Stimulated activated CD4-positive, alpha-beta T cell treated with anti-CD3 and anti-CD28 coated beads, Interleukin-2, amount 100 ng/mL, for 48 hours (primary cell): ENCODE measurements at regions not wholly inside any gene's neighbourhood (a gene's known extent, or its start where the extent isn't known, plus 50 kb on each side); places are given as distances from the start of the nearest gene placed in this dataset.

Experiments
- DNase-seq, 2 donors: peaks; one replicate each; pipeline ENCODE4 v3.0.0-alpha.2; 2020

DNA sequence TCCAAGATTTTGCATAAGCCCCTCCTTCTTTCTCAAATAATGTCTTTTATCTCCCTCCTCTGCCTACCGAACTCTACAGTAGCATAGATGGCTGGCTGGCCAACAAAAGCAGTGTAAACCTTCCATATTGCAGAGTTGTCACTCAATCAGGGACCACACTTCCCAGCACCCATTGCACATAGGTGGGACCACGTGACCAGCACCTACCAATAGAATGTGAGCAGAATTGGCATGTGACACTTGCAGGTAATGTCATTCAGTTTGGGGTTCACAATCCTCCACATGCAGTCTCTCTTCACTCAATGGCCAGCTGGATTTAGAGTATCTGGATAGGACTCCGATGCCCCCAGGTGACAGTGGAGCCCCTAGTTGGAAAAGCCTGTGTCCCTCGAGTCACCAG lies 190.3 kb upstream of the CRY1 start:
- DNase-seq: no peak

DNA sequence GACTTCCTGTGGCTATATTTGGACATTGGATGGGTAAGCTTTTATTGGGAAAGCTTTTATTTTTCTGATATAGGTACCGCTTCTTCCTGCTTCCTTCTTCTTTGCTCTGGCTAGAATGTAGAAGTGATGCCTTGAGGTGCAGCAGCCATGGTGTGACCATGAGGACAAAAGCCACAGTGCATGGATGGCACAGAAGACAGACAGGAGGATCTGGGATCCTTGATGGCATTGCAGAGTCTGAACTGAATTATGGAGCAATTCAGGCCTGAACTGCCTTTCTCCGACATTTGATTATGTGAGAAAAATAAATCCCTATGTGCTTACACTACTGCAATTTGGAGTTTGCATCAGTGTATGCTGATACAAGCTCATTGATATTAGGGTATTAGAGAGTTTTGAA lies 191.3 kb upstream of the CRY1 start:
- DNase-seq: no peak

DNA sequence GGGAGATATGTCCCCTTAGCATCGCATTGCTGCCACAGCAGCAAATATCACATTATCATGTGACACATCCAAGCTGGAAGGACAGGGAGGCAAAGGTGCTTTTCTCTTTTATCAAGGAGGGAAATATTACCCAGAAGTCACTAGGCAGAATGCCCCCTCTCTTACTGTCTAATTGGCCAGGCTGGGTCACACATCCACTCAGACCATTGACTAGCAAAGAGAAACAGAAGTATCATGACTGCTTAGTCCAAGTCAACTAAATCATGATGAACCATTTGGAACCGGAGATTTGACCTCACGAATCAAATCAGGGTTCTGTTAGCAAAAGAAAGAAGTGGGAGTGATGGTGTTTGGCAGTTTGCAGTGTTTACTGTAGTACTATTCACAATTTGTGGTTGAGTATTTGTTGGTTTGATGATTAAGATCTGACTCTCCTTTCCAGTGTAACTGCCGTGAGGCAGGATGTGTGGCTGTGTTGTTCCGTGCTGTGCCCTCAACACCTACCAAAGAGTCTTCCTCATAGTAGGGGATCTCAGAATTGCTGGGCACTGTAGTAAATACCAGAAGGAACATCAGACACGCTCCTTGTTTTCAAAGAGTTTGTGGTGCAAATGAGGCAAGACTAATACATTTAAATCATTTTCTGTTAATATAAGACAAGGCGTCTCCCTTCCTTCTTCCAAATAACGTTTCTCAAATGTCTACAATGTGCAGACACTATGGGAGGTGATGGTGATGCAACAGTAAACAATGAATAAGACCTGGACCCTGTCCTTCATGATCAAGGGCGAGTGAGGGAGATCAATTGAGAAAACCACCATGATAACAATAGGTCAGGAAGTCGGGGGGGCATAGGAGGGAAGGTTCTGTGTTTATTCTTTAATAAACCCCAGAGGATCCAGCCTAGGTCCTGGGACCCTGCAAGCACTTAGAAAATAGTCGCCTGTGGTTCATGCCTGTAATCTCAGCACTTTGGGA lies 194.4 kb upstream of the CRY1 start:
- peak in 1 of 2 donors; percentile 2 for DNase-seq

DNA sequence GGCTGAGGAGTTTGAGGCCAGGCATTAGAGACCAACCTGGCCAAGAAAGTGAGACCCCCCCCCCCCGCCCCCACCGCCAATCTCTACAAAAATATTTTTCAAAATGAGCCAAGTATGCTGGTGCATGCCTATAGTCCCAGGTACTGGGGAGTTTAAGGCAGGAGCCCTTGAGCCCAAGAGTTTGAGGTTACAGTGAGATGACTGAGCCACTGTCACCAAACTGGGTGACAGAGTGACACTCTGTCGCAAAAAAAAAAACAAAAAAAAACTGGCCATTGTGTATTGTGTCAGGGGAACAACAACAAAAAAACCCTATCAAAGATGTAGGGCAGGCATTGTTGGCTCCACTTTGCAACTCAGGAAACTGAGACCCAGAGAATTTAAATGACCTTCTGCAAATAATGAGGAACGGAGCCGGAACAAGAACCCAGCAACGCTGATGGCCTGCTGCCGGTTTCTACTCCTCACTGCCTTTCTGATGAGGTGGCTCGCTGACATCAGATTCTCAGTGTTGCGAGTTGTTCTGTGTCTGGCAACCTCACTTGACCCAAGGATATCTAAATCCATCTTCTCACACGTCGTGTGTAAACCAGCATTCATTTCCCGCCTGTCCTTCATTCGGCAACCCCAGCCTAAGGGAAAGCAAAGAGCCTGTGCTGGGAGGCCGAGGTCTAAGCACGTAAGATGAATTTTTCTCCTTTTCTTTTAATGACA lies 195.2 kb upstream of the CRY1 start:
- no peak for DNase-seq

DNA sequence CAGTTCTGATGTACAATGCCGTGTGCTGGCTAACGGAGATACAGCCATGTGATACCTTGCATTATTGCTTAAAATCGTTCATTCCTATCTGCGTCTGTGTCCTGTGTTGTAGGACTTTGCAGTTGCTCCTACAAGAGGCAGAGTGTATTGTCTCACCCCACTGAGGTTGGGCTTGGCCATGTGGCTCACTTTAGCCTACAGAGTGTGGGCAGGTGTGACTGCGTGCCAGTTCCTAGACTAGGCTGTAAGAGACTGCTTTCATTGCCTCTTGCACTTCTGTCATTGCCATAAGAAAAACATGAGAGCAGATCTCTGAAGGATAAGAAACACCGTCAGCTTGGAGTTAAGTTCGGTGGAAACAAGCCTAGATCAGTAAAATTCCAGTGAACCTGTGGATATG lies 197.7 kb upstream of the CRY1 start:
- no peak for DNase-seq

DNA sequence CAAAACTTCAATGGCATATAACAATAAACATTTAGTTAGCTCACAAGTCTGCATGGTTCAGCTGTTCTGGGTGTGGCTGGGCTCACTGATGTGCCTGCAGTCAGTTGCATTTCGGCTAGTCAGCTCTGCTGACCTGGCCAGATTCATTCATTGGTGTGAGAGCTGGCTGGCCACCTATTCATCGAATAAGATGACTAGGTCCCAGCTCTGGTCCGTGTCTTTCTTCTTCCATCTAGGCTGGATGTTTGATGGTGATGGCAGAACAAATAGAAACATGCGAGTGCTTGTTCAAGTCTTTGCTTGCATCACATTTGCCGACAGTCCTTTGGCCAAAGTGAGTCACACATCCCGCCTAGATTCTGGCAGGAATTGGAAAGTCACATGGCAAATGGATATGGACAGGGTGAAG lies 203.3 kb upstream of the CRY1 start:
- no peak for DNase-seq

DNA sequence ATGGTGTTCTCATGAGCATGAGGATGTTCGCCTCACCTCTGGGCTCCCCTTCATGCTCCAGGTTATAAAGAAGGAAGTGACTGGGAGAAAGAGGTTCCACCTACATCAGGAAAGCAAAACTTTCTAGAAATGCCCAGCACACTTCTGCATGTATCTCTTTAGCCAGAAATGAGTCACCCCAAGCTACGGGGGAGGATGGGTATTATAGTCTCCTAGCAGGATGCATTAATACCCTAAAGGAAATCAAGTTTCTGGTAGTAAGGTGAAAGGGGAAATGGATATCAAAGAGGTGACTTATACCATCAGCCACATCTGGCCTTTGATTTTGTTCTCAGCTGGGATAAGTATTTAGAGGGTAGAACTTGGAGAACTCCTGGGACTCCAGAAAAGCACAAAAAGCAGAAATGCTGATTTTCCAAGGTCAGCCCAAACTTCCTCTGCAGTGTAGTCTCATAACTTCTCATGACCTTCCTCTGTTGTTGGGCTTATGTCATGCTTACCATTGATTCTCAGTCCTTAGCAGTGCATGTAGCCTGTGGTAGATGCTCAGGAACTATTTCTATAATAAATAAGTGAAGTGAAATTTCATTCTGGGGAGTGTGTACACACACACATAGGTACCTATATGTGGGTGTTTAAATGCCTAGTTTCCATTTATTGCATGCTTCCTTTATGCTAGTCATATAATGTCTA lies 209.4 kb upstream of the CRY1 start:
- no peak for DNase-seq

DNA sequence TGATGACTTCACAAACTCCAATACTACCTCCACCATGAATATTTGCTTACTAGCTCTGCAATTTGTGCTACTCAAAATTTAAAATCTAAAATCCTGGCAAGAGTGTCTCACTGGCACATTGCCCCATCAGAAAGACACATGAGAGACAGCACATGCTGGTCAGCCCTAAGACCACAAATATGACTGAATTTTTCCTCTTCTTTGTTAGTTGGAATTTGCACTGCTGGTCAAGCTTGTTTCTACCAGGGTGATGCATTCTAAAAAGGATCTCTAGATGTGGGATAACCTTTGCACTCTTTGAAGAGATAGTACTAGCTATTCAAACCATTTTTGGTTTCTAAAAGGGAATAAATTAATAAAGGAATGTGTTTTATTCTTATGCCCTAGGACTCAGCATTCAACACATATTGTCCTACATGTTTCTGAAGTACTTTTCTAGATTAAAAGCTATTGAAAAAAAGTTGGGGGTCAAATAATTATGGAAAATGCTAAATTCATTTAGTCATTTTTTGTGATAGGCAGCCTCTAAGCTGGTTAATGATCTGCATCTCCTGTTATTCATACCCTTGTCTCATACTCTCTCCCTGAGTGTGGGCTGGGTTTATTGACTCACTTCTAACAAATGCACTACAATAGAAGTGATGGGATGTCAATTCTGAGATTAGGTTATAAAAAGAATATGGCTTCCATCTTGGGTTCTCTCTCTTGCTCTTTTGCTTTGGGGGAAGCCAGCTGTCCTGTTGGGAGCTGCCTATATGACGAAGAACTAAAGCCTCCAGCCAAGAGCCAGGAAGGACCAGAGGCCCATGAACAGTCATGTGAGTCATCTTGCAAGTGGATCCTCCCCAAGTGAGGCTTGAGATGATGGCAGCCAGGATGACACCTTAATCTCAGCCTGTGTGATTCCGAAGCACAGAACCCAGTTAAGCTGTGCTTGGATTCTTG lies 211.5 kb upstream of the CRY1 start:
- DNase-seq: no peak

DNA sequence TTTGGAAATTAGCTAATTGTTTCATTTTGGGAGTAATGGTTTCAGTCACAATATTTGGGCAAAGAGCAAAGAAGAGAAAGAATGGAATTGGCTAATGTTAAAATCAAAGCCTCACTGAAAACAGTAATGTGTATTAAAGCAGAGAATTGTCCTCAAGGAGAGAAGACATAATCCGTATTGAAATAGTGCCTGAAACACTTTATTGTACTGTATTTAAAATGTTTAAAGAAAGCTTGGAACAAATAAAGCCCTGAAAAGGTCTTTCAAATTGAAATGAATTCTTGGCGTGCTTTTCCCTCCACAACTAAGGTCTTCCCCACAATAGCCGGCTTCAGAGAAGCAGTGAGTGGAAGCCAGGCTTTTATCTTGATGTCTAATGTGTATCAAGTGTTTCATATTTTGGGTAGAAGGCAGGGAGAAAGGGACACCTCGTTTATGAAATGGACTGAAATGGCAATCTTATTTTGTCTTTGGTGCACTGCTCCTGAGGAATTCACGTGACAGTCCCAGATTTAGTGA lies 212.9 kb upstream of the CRY1 start:
- DNase-seq: no peak

DNA sequence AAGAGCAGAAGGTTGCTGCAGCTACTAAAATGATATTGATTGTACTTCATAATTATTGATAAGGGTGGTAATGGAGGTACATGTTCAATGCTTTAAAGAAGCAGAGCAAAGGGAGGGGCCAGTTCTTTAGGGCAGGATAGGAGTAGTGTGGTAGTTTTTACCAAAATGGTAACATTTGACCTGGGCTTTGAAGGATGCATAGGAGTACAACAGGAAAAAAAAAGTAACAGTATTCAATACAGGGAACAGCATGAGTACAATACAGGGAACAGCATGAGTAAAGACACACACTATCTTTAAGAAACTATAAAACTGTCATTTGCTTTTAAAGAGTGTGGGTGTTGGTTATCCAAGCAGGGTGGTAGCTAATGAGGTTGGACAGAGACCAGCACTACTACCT lies 215.0 kb upstream of the CRY1 start:
- no peak for DNase-seq

DNA sequence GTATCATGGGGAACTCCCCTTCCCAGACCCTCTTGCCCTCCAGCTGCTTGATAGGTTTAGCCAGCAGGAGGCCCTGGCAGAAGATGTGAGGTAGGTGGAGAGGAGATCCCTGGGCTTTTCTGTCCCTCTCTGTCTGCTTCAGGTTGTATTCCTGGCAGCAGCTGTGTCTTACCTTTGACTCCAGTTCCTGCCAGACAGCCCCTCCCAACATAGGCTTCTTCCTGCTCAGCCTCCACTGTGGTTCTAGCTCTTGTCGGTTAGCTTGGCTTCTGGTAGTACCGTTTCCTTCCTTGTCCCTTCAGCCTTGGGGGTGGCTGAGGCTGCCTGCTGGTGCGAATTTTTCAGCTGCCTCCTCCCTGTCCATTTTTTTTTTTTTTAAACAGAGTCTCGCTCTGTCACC lies 215.7 kb upstream of the CRY1 start:
- DNase-seq: no peak

DNA sequence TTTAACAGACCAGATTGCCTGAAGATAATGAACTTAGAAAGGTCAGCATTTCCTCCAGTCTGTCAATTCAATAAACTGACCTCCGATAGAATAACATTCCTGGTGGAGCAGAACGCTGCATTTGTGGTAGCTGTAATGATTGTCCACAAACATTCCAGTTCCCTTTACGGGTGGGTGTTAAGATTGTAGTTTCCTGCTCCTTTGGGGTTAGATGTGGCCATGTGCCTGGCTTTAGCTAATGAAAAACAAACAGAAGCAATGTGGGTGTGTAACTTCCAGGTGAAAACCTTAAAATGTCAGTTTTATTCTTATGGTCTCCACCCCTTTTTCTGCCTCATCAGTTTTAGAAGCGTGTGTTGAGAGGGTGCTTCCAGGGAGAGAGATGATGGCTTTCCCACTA lies 217.3 kb upstream of the CRY1 start:
- no peak for DNase-seq

DNA sequence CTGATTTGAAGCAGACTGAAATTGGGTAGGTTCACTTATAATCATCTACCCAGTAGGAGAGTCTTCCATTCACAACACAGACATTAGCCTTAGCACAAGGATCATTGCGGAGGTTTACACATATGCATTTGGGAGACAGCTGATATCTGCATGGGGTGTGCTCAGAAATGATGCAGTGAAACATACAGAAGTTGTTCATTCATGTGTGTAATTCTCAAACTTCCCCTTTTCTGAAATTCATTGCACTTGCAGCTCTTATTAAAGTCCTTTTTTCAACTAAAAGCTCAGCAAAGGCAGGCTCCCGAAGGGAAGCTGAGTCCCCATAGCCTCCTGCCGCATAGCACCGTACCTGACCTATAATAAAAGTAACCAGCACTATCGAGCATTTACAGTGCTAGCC lies 218.3 kb upstream of the CRY1 start:
- no peak for DNase-seq

DNA sequence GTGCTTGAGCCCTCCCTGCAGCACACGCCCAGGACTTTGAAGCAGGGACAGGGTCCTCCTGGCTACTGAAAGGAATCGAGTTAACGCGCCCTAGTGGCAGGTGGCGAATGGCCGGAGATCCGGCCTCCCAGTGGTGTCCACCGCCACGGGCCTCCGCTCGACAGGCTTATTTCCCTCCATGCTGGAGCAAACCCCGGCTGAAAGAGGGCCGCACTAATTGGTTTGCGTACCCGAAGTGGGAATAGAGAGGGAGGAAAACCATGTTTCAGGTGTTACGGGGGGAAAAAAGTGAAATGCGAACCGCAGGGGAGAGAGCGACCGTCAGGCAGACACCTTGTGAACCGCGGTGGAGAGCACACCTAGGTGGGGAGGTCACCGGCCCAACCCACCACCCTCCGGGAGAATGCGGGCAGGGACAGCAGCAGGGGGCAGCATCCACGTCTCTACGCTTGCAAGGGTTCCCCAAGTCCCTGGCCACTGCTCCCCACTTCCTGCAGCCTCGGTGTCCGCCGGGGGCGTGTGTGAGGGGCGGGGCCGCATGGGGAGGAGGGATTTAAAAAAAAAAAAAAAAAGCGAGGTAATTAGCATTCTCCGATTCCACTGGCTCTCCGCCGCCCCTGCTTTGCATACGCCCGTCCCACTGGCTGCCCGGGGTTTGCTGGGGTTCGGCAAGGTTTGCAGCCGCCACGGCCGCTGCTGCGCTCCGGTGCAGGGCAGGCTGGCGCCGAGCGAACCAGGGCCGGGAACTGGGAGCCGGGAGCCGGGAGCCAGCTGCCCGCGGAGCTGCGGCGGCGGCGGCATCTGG lies 224.6 kb upstream of the CRY1 start:
- DNase-seq: peak; percentile 73 to 75

DNA sequence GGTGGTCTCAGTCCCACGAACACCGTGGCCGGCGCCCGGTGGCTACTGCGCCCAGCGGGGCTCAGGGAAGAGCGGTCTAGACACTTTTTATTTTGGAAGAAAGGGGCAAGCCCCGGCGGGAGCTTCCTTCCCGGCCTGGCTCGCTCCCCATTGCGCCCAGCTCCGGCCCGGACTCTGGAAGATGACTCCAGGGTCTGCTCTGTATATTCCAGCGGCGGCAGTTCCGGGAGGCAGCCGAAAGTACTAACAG lies 225.1 kb upstream of the CRY1 start:
- DNase-seq: no peak

DNA sequence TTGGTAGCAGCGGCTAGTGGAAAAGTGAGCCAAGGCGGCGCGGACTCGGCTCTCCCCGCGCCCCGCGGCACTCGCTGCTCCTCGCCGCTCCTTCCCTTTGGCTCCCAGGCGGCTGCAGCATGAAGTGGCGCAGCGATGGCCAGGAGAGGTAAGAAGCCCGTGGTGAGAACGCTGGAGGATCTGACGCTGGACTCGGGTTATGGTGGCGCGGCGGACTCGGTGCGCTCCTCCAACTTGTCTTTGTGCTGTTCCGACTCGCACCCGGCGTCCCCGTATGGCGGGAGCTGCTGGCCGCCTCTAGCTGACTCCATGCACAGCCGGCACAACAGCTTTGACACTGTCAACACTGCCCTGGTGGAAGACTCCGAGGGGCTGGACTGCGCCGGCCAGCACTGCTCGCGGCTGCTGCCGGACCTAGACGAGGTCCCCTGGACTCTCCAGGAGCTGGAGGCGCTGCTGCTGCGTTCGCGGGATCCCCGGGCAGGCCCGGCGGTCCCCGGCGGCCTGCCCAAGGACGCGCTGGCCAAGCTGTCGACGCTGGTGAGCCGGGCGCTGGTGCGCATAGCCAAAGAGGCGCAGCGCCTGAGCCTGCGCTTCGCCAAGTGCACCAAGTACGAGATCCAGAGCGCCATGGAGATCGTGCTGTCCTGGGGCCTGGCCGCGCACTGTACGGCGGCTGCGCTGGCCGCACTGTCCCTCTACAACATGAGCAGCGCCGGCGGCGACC lies 225.6 kb upstream of the CRY1 start:
- peak in 1 of 2 donors; percentile 19 for DNase-seq

DNA sequence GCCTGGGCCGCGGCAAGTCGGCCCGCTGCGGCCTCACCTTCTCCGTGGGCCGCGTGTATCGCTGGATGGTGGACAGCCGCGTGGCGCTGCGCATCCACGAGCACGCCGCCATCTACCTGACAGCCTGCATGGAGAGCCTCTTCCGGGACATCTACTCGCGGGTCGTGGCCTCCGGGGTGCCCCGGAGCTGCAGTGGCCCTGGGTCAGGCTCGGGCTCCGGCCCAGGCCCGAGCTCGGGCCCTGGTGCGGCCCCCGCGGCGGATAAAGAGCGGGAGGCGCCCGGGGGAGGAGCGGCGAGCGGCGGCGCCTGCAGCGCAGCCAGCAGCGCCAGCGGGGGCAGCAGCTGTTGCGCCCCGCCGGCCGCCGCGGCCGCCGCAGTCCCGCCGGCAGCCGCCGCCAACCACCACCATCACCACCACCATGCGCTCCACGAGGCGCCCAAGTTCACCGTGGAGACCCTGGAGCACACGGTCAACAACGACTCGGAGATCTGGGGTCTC lies 226.2 kb upstream of the CRY1 start:
- no peak for DNase-seq

DNA sequence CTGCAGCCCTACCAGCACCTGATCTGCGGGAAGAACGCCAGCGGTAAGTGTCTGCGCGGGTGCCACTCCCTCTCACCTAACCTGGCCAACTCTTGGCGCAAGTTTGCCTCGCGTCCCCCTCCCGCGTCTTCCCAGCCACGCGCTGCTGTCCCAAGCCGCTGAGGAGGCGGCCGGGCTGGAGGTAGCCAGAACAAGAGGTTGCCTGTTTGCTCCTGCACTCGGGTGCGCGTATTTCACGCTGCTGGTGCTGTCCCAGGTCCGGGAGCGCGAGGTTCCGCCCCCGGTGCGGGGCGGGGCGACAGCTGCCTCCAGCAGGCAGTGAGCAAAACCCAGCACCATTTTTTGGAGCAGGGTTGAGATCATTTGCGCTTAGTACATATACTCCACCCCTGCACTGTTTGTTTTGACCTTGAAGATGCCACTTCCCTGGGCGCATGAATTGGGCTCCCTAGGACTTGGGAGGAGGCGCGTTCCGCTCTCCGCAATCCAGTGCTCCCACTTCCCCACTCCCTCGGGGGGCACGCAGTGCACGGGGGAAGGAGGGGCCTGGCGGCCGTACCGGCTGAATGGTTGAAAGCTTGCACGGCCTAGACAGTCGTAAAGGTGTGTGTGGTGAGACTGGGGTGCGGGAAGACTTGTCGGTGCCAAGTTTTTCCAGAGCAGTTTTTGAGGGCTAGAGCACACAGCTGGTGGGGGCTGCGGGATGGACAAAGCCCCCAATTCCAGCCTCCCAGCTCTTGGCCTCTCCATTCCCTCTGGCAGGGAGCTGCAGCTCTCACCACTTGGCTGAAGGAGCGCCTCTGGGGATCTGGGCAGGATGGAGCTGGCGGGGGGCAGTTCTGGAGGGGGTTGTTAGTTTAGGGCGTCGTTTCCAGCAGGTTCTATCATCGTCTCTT lies 226.9 kb upstream of the CRY1 start:
- peak; percentile 69 to 72 for DNase-seq

DNA sequence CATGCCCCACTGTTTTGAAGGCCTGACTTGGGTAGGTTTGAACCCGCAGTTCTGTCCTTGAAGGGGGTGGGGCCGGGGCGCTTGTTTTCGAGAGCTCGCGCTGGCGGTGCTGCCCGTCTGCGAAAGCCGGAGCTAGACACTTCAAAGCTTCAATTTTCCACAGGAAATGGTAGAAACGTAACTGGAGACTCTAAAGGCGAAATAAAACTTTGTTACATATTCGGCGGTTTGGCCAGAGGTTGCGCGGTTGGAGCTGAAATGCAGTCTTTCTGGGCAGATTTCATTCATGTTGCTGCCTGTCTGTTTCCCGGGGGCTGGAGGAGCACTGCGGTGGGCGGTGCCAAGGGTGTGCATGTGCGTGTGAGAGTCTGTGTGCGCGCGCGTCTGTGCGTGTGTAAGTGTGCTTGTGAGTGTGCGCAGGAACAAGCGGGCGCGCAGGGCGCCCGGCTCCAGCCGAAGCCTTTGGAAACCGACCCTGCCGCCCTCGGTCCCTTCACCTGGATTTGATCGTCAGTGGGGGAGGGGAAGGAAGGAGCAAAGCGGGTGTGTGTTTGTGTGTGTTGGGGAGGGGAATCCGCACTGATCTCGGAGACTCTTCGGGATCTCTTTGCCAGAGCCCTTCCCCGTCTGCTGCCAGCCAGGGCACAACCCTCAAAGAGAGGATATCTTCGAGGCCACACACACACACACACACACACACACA lies 227.7 kb upstream of the CRY1 start:
- peak; percentile 51 to 57 for DNase-seq
